ENCODE measurements at regions not wholly inside any gene's neighbourhood (a gene's known extent, or its start where the extent isn't known, plus 50 kb on each side); places are given as distances from the start of the nearest gene placed in this dataset.

GRCh38 chr4:35201403-35201802, 1042.9 kb downstream of the ARAP2 start:
- no peak for DNase-seq (ENCODE audit: low read depth in 3 of 3, low spot score in 2 of 3)

DNA sequence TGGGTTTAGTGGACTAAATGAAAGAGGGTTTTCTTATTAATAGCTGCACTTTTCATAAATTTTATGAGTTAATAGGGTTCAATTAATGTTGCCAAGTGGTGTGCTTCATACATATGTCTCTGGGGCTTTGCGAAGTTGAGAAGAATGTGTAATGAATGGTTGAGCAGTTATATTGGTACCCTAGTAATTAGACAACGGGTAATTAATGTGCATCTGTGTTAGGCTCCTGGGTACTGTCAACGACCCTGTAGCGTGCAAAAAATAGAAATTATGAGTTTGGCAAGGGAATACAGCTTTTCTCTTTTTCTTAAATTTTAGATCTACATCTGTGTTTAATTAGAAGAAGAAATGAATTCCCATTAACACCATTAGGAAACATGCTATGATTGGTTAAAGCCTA, 1027.7 kb downstream of the ARAP2 start:
- DNase-seq (ENCODE audit: low read depth in 3 of 3, low spot score in 2 of 3), result no peak

GRCh38 chr4:35217331-35217730, 1027.0 kb downstream of the ARAP2 start:
- no peak for DNase-seq (ENCODE audit: low read depth in 3 of 3, low spot score in 2 of 3)

GRCh38 chr4:35228313-35228712, 1016.0 kb downstream of the ARAP2 start:
- DNase-seq (ENCODE audit: low read depth in 3 of 3, low spot score in 2 of 3), result peak in 1 of 3 donors; percentile 19

DNA sequence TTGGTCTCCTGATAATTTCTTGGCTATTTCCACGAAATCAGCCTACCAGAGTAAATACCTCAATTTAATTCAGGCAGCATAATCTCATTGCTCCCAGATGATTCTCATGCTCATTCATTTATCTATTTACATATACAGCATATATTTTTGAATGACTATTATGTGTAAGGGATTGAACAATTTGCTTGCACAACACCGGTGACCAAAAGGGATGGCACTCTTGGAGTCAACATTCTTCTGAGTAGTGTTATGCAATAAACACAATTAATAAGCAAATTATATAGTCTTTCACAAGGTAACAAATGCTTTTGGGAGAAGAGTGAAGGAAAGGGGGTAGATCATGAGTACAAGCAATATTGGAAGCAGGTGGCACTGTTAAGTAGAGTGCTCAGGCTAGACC, 1015.3 kb downstream of the ARAP2 start:
- DNase-seq (ENCODE audit: low read depth in 3 of 3, low spot score in 2 of 3), result no peak

DNA sequence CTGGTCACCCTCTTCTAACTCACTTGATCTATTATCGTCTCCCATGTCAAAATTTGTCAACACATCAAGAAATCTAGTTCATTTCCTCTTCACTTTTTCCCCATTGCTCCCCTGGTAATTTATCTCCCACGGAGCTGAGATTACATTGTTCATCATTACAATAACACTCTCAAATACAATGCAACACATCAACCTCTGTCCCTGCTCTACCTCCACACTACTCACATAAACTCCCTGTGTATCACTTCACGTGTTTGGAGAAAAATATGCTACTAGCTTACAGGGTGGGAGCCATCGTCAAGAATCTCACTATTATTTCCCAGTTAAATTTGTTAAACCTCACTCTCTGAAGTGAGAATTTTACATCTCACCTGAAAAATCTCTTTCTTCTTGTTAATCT, 1006.4 kb downstream of the ARAP2 start:
- no peak for DNase-seq (ENCODE audit: low read depth in 3 of 3, low spot score in 2 of 3)

- no peak for DNase-seq (ENCODE audit: low read depth in 3 of 3, low spot score in 2 of 3)
These were observed 1005.5 kb downstream of the ARAP2 start for GRCh38 chr4:35238793-35239192.

DNA sequence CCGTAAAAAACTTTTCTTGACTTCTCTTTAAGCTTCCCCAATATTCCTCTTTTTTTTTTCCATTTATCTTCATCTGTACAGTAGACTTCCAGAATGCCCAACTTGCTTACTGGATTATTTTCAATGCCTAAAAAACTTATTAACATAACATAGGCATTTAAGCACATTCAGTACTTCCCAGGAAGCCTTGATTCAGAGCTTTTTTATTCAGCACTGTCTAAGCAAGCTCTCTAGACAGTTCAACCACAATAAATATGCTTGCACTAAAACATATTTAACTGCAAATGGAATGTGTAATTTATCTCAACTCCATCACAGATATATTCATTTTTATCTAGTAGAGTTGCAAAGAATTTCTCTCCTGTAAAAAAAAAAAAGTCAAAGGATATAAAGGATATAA, 997.8 kb downstream of the ARAP2 start:
- DNase-seq (ENCODE audit: low read depth in 3 of 3, low spot score in 2 of 3), result no peak

GRCh38 chr4:35247047-35247446, 997.3 kb downstream of the ARAP2 start:
- no peak for DNase-seq (ENCODE audit: low read depth in 3 of 3, low spot score in 2 of 3)

DNA sequence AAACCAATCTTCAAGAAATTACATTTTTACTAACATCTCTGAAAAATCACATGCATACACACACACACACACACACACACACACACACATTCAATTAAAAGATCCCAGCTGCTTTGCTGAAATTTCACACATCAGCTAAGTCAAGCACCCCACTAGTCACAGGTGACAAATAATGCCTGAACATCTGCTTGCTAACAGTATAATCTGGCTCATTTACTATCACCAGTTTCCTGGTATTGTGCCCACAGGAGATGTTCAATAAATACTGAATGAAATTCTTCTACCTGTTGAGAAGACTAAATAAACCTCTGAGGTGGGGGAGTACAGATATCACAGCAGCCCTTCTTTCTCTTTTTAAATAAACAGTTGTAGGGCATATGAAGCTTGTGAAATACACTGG, 994.0 kb downstream of the ARAP2 start:
- no peak for DNase-seq (ENCODE audit: low read depth in 3 of 3, low spot score in 2 of 3)

DNA sequence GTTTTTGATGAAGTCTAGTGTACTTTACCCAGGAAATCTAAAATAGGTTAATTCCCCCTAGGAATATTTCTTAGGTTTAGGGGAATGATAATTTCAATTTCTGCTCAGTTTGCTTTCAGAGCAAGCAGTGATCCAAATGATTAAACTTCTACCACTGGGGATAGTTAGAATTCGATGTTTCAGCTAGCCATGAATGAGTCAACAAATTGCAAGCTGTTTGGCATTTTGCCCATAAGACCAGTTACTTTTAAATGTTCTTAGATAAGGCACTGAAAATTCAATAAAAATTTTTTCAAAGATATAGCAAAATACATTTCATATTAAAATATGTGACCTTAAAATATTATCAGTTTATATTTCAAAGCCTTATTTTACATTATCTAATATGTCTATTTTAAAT, 993.6 kb downstream of the ARAP2 start:
- no peak for DNase-seq (ENCODE audit: low read depth in 3 of 3, low spot score in 2 of 3)

DNA sequence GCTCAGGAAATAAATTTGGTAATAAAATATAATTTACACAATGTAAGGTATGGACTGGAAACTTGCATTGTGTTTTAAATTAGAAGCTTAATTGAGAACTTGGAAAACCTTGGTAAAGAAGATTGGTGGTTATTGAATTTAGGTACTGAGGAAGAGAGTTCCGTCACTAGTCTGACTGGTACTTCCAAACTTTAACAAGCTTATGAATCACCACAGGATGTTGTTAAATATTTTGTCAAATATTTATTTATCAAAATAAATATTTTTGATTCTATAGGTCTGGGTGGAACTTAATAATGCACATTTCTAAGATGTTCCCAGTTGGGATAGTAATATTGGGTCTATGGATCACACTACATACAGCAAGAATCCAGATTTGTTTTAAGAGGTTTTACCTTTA, 992.2 kb downstream of the ARAP2 start:
- no peak for DNase-seq (ENCODE audit: low read depth in 3 of 3, low spot score in 2 of 3)

GRCh38 chr4:35252866-35253265, 991.4 kb downstream of the ARAP2 start:
- DNase-seq (ENCODE audit: low read depth in 3 of 3, low spot score in 2 of 3), result no peak

- DNase-seq (ENCODE audit: low read depth in 3 of 3, low spot score in 2 of 3), result no peak
These were observed 991.0 kb downstream of the ARAP2 start for GRCh38 chr4:35253331-35253730.

DNA sequence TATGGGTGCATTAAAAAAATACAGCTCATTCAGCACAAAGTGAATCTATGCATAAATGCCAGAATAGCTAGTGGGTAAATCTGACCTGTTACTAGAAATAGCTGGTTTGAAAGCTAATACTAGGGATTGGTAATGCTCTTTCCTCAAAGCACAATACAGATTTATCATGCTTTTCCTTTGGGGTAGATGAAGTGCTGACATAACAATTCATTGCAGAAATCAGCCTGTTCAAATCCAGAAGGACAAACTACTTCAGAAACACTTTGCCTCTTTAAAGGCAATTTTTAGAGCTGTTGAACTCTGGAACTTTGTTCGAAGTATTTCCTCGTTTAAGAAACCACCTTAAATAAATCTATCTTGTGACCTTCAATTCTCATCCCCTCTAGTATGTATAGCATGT, 957.9 kb downstream of the ARAP2 start:
- DNase-seq (ENCODE audit: low read depth in 3 of 3, low spot score in 2 of 3), result no peak

- DNase-seq (ENCODE audit: low read depth in 3 of 3, low spot score in 2 of 3), result no peak
These were observed 943.1 kb downstream of the ARAP2 start for GRCh38 chr4:35300996-35301774.

DNA sequence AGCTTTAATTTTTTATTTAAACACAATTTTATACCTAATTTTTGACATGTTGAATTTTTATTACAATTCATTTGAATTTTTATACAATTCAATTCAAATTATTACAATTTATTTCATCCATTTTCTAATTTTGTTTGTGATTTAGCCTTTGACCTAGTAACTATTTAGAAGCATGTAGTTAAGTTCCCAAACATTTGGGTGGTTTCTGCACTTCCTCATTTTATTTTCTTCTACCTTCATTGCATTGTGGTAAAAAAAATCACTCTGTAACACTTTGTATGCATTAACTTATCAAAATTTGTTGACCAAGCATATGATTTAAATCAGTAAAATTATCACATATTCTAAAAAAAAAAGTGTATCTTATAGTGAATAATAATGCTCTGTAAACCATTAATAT, 928.9 kb downstream of the ARAP2 start:
- DNase-seq (ENCODE audit: low read depth in 3 of 3, low spot score in 2 of 3), result no peak

DNA sequence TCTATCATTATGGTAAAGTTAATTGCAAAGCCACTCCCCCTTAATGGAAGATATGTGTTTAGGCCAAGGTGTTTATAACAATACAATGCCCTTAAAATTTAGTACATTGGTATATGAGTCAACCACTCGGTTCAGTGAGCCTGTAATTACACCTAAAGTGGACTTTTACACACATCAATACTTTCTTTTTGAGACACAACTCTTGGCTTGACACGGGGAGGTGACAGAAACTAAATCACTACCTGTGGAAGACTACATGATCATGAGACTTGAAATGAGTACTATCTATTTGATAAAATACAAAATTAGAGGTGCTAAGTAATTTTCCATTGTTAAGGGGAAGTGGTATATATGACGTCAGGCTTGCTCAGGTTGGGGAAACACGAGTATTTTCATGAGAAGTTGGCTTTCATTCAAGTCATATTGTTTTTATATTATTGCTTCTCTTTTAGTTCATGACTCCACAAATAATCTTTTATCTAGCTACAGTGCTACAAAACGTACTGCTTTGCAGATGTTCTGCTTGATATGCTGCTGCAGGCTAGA, 918.3 kb downstream of the ARAP2 start:
- DNase-seq (ENCODE audit: low read depth in 3 of 3, low spot score in 2 of 3), result no peak

DNA sequence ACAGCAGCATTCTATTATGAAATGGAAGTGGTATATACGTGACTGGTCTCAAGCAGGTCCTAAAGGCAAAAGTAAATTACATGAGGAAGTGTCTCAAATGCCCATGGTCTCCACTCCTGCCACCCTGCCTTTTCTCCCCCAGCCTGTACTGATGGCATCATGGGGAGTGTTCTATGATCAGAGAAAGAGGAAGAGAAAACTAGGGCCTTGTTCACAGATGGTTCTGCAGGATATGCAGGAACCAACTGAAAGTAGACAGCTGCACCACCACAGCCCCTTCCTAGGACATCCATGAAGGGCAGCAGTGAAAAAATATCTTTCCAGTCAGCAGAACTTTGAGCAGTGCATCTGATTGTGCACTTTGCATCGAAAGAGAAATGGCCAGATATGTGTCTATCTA, 901.5 kb downstream of the ARAP2 start:
- no peak for DNase-seq (ENCODE audit: low read depth in 3 of 3, low spot score in 2 of 3)

DNA sequence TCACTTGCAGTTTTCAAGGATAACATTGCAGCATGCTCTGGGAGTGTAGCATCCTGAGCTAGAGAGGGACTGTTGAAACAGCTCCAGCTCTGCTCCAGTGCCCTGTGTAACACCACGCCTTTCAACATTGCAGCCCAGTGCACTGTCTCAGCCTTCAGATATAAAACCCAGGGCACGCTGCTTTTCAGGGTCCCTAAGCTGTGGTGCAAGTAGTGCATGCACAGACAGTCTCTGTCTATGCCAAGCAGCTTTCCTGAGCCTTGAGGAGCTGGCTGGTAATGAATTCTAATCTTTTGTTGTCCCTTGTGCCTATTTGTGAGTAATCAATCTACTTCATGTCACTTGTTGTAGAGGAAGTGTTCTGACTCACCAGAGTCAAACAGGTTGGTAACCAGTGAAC, 897.0 kb downstream of the ARAP2 start:
- no peak for DNase-seq (ENCODE audit: low read depth in 3 of 3, low spot score in 2 of 3)

GRCh38 chr4:35358001-35358584, 886.2 kb downstream of the ARAP2 start:
- no peak for DNase-seq (ENCODE audit: low read depth in 3 of 3, low spot score in 2 of 3)

DNA sequence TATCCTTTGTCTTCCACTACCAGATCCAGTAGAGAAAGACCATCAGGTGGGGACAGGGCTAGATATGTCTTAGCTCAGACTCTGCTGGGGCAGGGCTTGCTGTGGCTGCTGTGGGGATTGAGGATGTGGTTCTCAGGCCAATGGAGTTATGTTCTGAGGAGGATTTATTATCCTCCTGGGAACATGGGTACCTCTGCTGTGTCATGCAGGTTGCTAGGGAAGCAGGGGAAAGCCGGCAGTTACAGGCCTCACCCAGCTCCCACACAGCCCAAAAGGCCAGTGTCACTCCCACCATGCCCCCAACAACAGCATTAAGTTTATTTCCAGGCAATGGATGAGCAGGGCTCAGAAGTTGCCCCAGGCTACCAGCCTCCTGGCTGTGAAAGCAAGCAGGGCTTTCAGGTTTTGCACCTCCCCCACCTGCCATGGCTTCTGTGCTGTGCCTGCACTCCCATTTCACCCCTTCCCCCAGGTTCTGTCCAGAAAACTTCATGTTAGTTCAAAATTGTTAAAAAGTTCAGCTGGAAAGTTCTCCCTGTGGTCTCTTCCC, 879.9 kb downstream of the ARAP2 start:
- DNase-seq (ENCODE audit: low read depth in 3 of 3, low spot score in 2 of 3), result no peak

Measured in right renal cortex interstitium (tissue), 3 donors.